ENCODE measurements at regions not wholly inside any gene's neighbourhood (a gene's known extent, or its start where the extent isn't known, plus 50 kb on each side); places are given as distances from the start of the nearest gene placed in this dataset.

GRCh38 chr10:8873310-8873709, 818.8 kb downstream of the GATA3 start:
- no peak for DNase-seq (ENCODE audit: low read depth, low spot score)
- dilution Hi-C loops (cut with MboI; ENCODE audit: extremely low pct_ligation_motif_present, low sequenced_read_pairs): no loop called here
- no peak overlapping the region for H3K27ac ChIP-seq (ENCODE audit: control insufficient read depth, insufficient read depth, low read length)

GRCh38 chr10:8874268-8874667, 819.8 kb downstream of the GATA3 start:
- no peak for FAIRE-seq
- TF ChIP-seq CTCF (optimal IDR thresholded peaks at IDR 0.05 in 1 of 3, IDR thresholded peaks at IDR 0.05 in 1 of 3, conservative IDR thresholded peaks at IDR 0.05 in 1 of 3; ENCODE audit: extremely low read depth in 1 of 3, insufficient read depth in 2 of 3, low read length in 3 of 3) (no peak), EZH2 (IDR thresholded peaks at IDR 0.05; ENCODE audit: low read length) (no peak)
- Histone ChIP-seq H3K9me1 (ENCODE audit: control insufficient read depth, extremely low read depth, insufficient read depth, low read length) (no peaks in the 10 kb centered on the region), H3K9ac (ENCODE audit: control insufficient read depth, extremely low read depth, insufficient read depth, low read length) (no peak overlapping the region), H2AFZ (ENCODE audit: control insufficient read depth, low read length) (no peak overlapping the region), H3K27me3 (ENCODE audit: control insufficient read depth, extremely low read depth, insufficient read depth, low read length) (no peaks in the 10 kb centered on the region), H3K9me3 (ENCODE audit: control insufficient read depth, low read depth, low read length) (no peaks in the 10 kb centered on the region), H4K20me1 (ENCODE audit: control insufficient read depth, extremely low read depth, insufficient read depth, low read length) (no peaks in the 10 kb centered on the region), H3K4me3 (ENCODE audit: control insufficient read depth in 2 of 3, extremely low read depth in 1 of 3, insufficient read depth in 2 of 3, low read depth in 1 of 3, low read length in 3 of 3) (no peak overlapping the region), H3K79me2 (ENCODE audit: control insufficient read depth, insufficient read depth, low read length) (no peaks in the 10 kb centered on the region), H3K4me2 (ENCODE audit: control insufficient read depth, extremely low read depth, insufficient read depth, low read depth, low read length) (no peak overlapping the region), H3K27ac (ENCODE audit: control insufficient read depth, insufficient read depth, low read length) (no peak overlapping the region), H3K4me1 (ENCODE audit: control insufficient read depth, extremely low read depth, insufficient read depth, low read length) (peaks cover 18% of the 10 kb centered on the region), H3K36me3 (ENCODE audit: control insufficient read depth in 2 of 2, extremely low read depth in 1 of 2, insufficient read depth in 2 of 2, low read length in 2 of 2) (no peaks in the 10 kb centered on the region)
- no peak for DNase-seq (ENCODE audit: low read depth, low spot score)
- dilution Hi-C loops (cut with MboI; ENCODE audit: extremely low pct_ligation_motif_present, low sequenced_read_pairs): no loop called here

More at GRCh38 chr10:8873310-8873709, 818.8 kb downstream of the GATA3 start:
- H3K4me3 ChIP-seq (ENCODE audit: control insufficient read depth in 2 of 3, extremely low read depth in 1 of 3, insufficient read depth in 2 of 3, low read depth in 1 of 3, low read length in 3 of 3): no peak overlapping the region
- H3K27me3 ChIP-seq (ENCODE audit: control insufficient read depth, extremely low read depth, insufficient read depth, low read length): no peaks in the 10 kb centered on the region
- H3K9ac ChIP-seq (ENCODE audit: control insufficient read depth, extremely low read depth, insufficient read depth, low read length): no peak overlapping the region
- peaks cover 18% of the 10 kb centered on the region for H3K4me1 ChIP-seq (ENCODE audit: control insufficient read depth, extremely low read depth, insufficient read depth, low read length)
- TF ChIP-seq EZH2 (IDR thresholded peaks at IDR 0.05; ENCODE audit: low read length) (no peak), CTCF (optimal IDR thresholded peaks at IDR 0.05 in 1 of 3, IDR thresholded peaks at IDR 0.05 in 1 of 3, conservative IDR thresholded peaks at IDR 0.05 in 1 of 3; ENCODE audit: extremely low read depth in 1 of 3, insufficient read depth in 2 of 3, low read length in 3 of 3) (peak in 2 of 3 experiments; percentile 18 to 38)
- H3K4me2 ChIP-seq (ENCODE audit: control insufficient read depth, extremely low read depth, insufficient read depth, low read depth, low read length): no peak overlapping the region
- H4K20me1 ChIP-seq (ENCODE audit: control insufficient read depth, extremely low read depth, insufficient read depth, low read length): no peaks in the 10 kb centered on the region
- H2AFZ ChIP-seq (ENCODE audit: control insufficient read depth, low read length): no peak overlapping the region
- H3K9me3 ChIP-seq (ENCODE audit: control insufficient read depth, low read depth, low read length): no peaks in the 10 kb centered on the region
- no peaks in the 10 kb centered on the region for H3K36me3 ChIP-seq (ENCODE audit: control insufficient read depth in 2 of 2, extremely low read depth in 1 of 2, insufficient read depth in 2 of 2, low read length in 2 of 2)
- no peak for FAIRE-seq
- H3K79me2 ChIP-seq (ENCODE audit: control insufficient read depth, insufficient read depth, low read length): no peaks in the 10 kb centered on the region
- H3K9me1 ChIP-seq (ENCODE audit: control insufficient read depth, extremely low read depth, insufficient read depth, low read length): no peaks in the 10 kb centered on the region
